Endothelial cell of umbilical vein (primary cell): ENCODE measurements at regions not wholly inside any gene's neighbourhood (a gene's known extent, or its start where the extent isn't known, plus 50 kb on each side); places are given as distances from the start of the nearest gene placed in this dataset.

Source experiments
- BruUV-seq: library from RNA; stranded (reverse); fragments of 400-500 nt; replicated peaks from 2 replicates; lab custom pipeline; 2021; lab: Mats Ljungman, UMichigan
- CTCF ChIA-PET: fragments of 300-600, 350-600 bp; sonication (Branson Sonifier 250); formaldehyde crosslinking; loops from one replicate; lab custom pipeline; 2021; ENCODE audit warnings: antibody characterized with exemption, inconsistent platforms; lab: Charles Lee
- POLR2A ChIA-PET: fragments of 300-600, 350-600 bp; sonication (Branson Sonifier 250); formaldehyde crosslinking; loops from one replicate; lab custom pipeline; 2021; ENCODE audit warnings: antibody characterized with exemption, inconsistent platforms; lab: Charles Lee
- DNase-seq: peaks from one replicate; pipeline ENCODE4 v3.0.0-alpha.2; 2011; ENCODE audit warnings: low read depth, low spot score
- FAIRE-seq: peaks from 2 replicates; lab custom pipeline; 2011; peaks lifted over from hg19 to GRCh38; lab: Jason Lieb, UNC
- H2AFZ ChIP-seq: 2 replicates; pipeline ENCODE4 v1.6.0; 2012; ENCODE audit warnings: low read depth, low read length, control low read depth, inconsistent platforms
- H3K27ac ChIP-seq: 2 replicates; pipeline ENCODE4 v1.5.1; 2011; ENCODE audit warnings: low read depth, mild to moderate bottlenecking, control low read depth, low read length, moderate library complexity; ENCODE audit not compliant: insufficient read depth
- H3K27me3 ChIP-seq, 2 experiments: 2 replicates each; pipeline versions ENCODE4 v1.6.0 to v1.6.1; 2011; ENCODE audit warnings: low read length in 2 of 2, mixed read lengths in 1 of 2; ENCODE audit not compliant: control insufficient read depth in 2 of 2, insufficient read depth in 2 of 2
- H3K36me3 ChIP-seq, 2 experiments: 2 replicates in 1 of 2; 3 replicates in 1 of 2; pipeline ENCODE4 v1.5.1; 2011; ENCODE audit warnings: low read length in 2 of 2, mild to moderate bottlenecking in 1 of 2, moderate library complexity in 1 of 2; ENCODE audit not compliant: control insufficient read depth in 2 of 2, insufficient read depth in 2 of 2; ENCODE audit errors: extremely low read depth in 1 of 2
- H3K4me1 ChIP-seq: 3 replicates; pipeline ENCODE4 v1.5.1; 2011; ENCODE audit warnings: mild to moderate bottlenecking, low read length; ENCODE audit not compliant: control insufficient read depth, insufficient read depth; ENCODE audit errors: extremely low read depth
- H3K4me2 ChIP-seq: 2 replicates; pipeline ENCODE4 v1.6.1; 2011; ENCODE audit warnings: low read length, control low read depth, mixed read lengths; ENCODE audit not compliant: insufficient read depth
- H3K4me3 ChIP-seq, 3 experiments: fragments of 200-600 bp in 1 of 3; sonication (generic), shearing (Covaris generic) in 1 of 3; replicated peaks in 1 of 3; 2 replicates each; pipeline ENCODE4 v1.5.1; 2011 to 2016; ENCODE audit warnings: control low read depth in 3 of 3, low read length in 3 of 3, mild to moderate bottlenecking in 2 of 3, inconsistent platforms in 1 of 3, low read depth in 1 of 3, moderate library complexity in 1 of 3; ENCODE audit not compliant: insufficient read depth in 1 of 3
- H3K79me2 ChIP-seq: 2 replicates; pipeline ENCODE4 v1.6.0; 2012; ENCODE audit warnings: low read length, inconsistent platforms; ENCODE audit not compliant: control insufficient read depth, insufficient read depth
- H3K9ac ChIP-seq: replicated peaks from 2 replicates; pipeline ENCODE3; 2011; ENCODE audit warnings: low read length, control low read depth; ENCODE audit not compliant: insufficient read depth; ENCODE audit errors: extremely low read depth
- H3K9me1 ChIP-seq: replicated peaks from 3 replicates; pipeline ENCODE4 v1.6.0; 2011; ENCODE audit warnings: mild to moderate bottlenecking, low read length; ENCODE audit not compliant: control insufficient read depth, insufficient read depth; ENCODE audit errors: extremely low read depth
- H3K9me3 ChIP-seq: replicated peaks from 2 replicates; pipeline ENCODE4 v1.5.1; 2012; ENCODE audit warnings: low read length, inconsistent platforms; ENCODE audit not compliant: control insufficient read depth, insufficient read depth
- H4K20me1 ChIP-seq: replicated peaks from 2 replicates; pipeline ENCODE3; 2011; ENCODE audit warnings: mild to moderate bottlenecking, low read length; ENCODE audit not compliant: control insufficient read depth, insufficient read depth; ENCODE audit errors: extremely low read depth
- EZH2 ChIP-seq: IDR thresholded peaks from 2 replicates; pipeline ENCODE4 v1.6.1; 2012; ENCODE audit warnings: borderline replicate concordance, low read depth, mild to moderate bottlenecking, moderate library complexity, low read length, inconsistent platforms; ENCODE audit not compliant: severe bottlenecking
- FOS ChIP-seq: IDR thresholded peaks from 2 replicates; pipeline ENCODE4 v1.6.1; 2011; ENCODE audit warnings: mild to moderate bottlenecking, low read length, moderate library complexity, borderline replicate concordance; ENCODE audit not compliant: insufficient read depth
- GATA2 ChIP-seq: IDR thresholded peaks from 2 replicates; pipeline ENCODE4 v1.7.0; 2011; ENCODE audit warnings: low read depth, mild to moderate bottlenecking, moderate library complexity, mixed read lengths, low read length; ENCODE audit not compliant: insufficient read length, insufficient read depth
- JUN ChIP-seq: IDR thresholded peaks from 2 replicates; pipeline ENCODE4 v1.6.1; 2011; ENCODE audit warnings: borderline replicate concordance, low read depth; ENCODE audit not compliant: insufficient read length, insufficient read depth
- MYC ChIP-seq: IDR thresholded peaks from one replicate; pipeline ENCODE4 v1.6.1; 2011; ENCODE audit warnings: mild to moderate bottlenecking, low read depth, low read length
- POLR2A ChIP-seq: IDR thresholded peaks from 2 replicates; pipeline ENCODE4 v1.6.1; 2012; ENCODE audit warnings: low read depth, mild to moderate bottlenecking, control low read depth, low read length
- POLR2AphosphoS5 ChIP-seq: IDR thresholded peaks from 2 replicates; pipeline ENCODE4 v1.6.1; 2012; ENCODE audit warnings: low read depth, mild to moderate bottlenecking, control low read depth, low read length, moderate library complexity; ENCODE audit not compliant: insufficient read depth
- dilution Hi-C: fragments of 300-500 bp; cut with MboI; formaldehyde crosslinking; loops from one replicate; pipeline ENCODE4 v1.15.0; 2019; ENCODE audit warnings: low sequenced_read_pairs; ENCODE audit not compliant: extremely low pct_ligation_motif_present
- intact Hi-C: fragments of 100-400 bp; cut with micrococcal nuclease; formaldehyde crosslinking; loops from one replicate; pipeline ENCODE4 v1.10.0; 2022
- TF ChIP-seq, protein P1 (sequence below): IDR thresholded peaks from 2 replicates; pipeline ENCODE4 v1.6.1; 2011; ENCODE audit not compliant: insufficient read depth, insufficient read length
- TF ChIP-seq, protein P2 (sequence below), 2 donors: IDR thresholded peaks; 1 replicate in 1 of 2; 2 replicates in 1 of 2; pipeline ENCODE4 v1.5.1; 2011; ENCODE audit warnings: low read length in 2 of 2, mild to moderate bottlenecking in 2 of 2, moderate library complexity in 2 of 2, control low read depth in 1 of 2, inconsistent platforms in 1 of 2, low read depth in 1 of 2; ENCODE audit not compliant: insufficient read depth in 1 of 2; ENCODE audit errors: extremely low read depth in 1 of 2

DNA sequence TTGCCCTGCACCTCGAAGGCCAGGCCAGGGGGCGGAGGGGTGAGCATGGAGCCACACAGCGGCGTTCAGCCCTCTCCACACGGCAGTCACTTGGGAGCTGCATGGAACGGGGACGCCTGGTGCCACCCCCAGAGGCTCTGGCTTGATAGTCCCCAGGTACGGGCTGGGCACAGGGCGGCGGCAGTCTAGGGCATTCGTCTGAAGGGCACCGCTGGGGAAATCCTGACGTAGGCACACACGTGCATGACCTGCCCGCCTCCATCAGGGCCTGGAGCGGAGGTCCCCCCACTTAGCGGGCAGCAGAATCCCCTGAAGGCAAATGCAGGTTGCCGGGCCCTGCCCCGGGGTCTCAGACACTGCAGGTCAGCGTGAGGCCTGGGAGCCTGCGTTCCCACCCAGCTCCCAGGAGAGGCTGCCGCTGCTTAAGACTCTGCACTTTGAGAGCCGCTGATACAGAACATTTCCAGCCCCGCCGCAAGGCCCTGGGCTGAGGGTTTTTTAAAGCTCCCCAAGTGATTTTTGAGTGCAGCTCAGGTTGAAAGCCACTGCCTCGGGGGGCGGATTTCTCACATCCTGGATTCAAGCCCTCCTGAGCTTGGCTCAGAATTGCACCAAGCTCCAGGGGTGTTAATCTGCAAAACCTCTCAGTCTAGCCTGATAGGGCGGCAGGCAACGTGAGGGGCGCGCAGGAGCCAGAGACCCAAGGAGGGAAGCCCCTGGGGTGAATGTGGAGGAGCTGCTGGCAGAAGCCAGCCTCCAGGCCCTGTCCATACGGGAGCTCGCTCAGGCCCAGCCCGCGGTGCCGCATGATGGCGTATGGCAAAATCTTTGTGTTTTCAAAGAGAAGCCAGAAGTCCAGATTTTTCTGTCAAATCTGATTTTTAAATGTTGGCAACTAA is 182.3 kb upstream of the GSE1 start:
- Histone ChIP-seq H3K9me3 (no peaks in the 10 kb centered on the region), H3K79me2 (no peaks in the 10 kb centered on the region), H3K36me3 (no peaks in the 10 kb centered on the region), H3K4me3 (no peak overlapping the region), H3K4me2 (no peak overlapping the region), H2AFZ (no peak overlapping the region), H3K9ac (no peak overlapping the region), H4K20me1 (no peaks in the 10 kb centered on the region), H3K9me1 (no peaks in the 10 kb centered on the region), H3K27ac (no peak overlapping the region), H3K27me3 (no peaks in the 10 kb centered on the region), H3K4me1 (no peaks in the 10 kb centered on the region)
- TF ChIP-seq GATA2 (no peak), EZH2 (no peak), POLR2A (no peak), FOS (no peak), POLR2AphosphoS5 (no peak), MYC (no peak), JUN (no peak)
- TF ChIP-seq, protein P1, sequence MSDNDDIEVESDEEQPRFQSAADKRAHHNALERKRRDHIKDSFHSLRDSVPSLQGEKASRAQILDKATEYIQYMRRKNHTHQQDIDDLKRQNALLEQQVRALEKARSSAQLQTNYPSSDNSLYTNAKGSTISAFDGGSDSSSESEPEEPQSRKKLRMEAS: no peak
- TF ChIP-seq, protein P2, sequence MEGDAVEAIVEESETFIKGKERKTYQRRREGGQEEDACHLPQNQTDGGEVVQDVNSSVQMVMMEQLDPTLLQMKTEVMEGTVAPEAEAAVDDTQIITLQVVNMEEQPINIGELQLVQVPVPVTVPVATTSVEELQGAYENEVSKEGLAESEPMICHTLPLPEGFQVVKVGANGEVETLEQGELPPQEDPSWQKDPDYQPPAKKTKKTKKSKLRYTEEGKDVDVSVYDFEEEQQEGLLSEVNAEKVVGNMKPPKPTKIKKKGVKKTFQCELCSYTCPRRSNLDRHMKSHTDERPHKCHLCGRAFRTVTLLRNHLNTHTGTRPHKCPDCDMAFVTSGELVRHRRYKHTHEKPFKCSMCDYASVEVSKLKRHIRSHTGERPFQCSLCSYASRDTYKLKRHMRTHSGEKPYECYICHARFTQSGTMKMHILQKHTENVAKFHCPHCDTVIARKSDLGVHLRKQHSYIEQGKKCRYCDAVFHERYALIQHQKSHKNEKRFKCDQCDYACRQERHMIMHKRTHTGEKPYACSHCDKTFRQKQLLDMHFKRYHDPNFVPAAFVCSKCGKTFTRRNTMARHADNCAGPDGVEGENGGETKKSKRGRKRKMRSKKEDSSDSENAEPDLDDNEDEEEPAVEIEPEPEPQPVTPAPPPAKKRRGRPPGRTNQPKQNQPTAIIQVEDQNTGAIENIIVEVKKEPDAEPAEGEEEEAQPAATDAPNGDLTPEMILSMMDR (IDR thresholded peaks at IDR 0.05; ENCODE audit: extremely low read depth in 1 of 2, insufficient read depth in 1 of 2, low read depth in 1 of 2, low read length in 2 of 2): no peak
- FAIRE-seq: no peak
- intact Hi-C loops (no loop called here), dilution Hi-C loops (no loop called here)
- POLR2A ChIA-PET: no interaction called here
- no peak for DNase-seq
- BruUV-seq: no TSS peak
- CTCF ChIA-PET: interaction anchor here (0.7 to 2.4 kb wide), 5 partner anchors 9 to 316 kb away, joined by 3 to 12 read pairs (median 5); no protein-coding TSS in a partner anchor
